ENCODE measurements at regions not wholly inside any gene's neighbourhood (a gene's known extent, or its start where the extent isn't known, plus 50 kb on each side); places are given as distances from the start of the nearest gene placed in this dataset.

DNA sequence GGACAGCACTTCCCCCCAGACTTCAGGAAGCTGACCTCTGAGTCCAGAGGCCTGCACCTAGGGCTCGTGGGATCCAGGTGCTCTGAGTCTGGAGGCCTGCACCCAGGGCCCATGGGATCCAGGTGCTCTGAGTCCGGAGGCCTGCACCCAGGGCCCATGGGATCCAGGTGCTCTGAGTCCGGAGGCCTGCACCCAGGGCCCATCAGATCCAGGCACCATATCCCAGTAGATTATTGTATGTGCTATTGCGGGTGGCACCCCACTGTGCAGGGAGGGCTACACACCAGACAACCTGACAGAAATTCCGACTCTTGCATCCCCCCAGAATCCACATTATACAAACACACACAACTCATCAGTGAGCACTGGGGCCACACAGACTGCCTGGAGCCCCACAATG is 515.2 kb downstream of the EIPR1 start:
- TF ChIP-seq, protein P1, sequence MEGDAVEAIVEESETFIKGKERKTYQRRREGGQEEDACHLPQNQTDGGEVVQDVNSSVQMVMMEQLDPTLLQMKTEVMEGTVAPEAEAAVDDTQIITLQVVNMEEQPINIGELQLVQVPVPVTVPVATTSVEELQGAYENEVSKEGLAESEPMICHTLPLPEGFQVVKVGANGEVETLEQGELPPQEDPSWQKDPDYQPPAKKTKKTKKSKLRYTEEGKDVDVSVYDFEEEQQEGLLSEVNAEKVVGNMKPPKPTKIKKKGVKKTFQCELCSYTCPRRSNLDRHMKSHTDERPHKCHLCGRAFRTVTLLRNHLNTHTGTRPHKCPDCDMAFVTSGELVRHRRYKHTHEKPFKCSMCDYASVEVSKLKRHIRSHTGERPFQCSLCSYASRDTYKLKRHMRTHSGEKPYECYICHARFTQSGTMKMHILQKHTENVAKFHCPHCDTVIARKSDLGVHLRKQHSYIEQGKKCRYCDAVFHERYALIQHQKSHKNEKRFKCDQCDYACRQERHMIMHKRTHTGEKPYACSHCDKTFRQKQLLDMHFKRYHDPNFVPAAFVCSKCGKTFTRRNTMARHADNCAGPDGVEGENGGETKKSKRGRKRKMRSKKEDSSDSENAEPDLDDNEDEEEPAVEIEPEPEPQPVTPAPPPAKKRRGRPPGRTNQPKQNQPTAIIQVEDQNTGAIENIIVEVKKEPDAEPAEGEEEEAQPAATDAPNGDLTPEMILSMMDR (IDR thresholded peaks at IDR 0.05): no peak
- no peak for TF ChIP-seq POLR2AphosphoS5 (IDR thresholded peaks at IDR 0.05)
